SK-N-MC (cell line): ENCODE measurements at regions not wholly inside any gene's neighbourhood (a gene's known extent, or its start where the extent isn't known, plus 50 kb on each side); places are given as distances from the start of the nearest gene placed in this dataset.

ENCODE experiments used
- DNase-seq: peaks from one replicate; pipeline ENCODE4 v3.0.0-alpha.2; 2011; ENCODE audit warnings: low read depth, low spot score
- H3K27ac ChIP-seq: fragments of 200-600 bp; sonication (generic); 2 replicates; pipeline ENCODE4 v1.5.1; 2016; ENCODE audit warnings: mixed run types
- H3K36me3 ChIP-seq: fragments of 200-600 bp; sonication (generic); 2 replicates; pipeline ENCODE4 v1.6.1; 2017; ENCODE audit warnings: antibody characterized with exemption, low read length, mixed read lengths; ENCODE audit not compliant: insufficient read depth
- H3K4me3 ChIP-seq: fragments of 200-600 bp; sonication (generic); 2 replicates; pipeline ENCODE4 v1.5.1; 2016
- H3K9ac ChIP-seq: fragments of 200-600 bp; sonication (generic); 2 replicates; pipeline ENCODE4 v1.8.0; 2017; ENCODE audit warnings: mixed run types, mixed read lengths; ENCODE audit not compliant: insufficient read length
- H3K9me3 ChIP-seq: fragments of 200-600 bp; sonication (generic); 2 replicates; pipeline ENCODE4 v1.6.1; 2017; ENCODE audit warnings: low read depth, mild to moderate bottlenecking, antibody characterized with exemption, low read length, moderate library complexity, mixed read lengths
- EZH2 ChIP-seq: fragments of 200-600 bp; sonication (generic); IDR thresholded peaks from one replicate; pipeline ENCODE4 v1.6.1; 2017; ENCODE audit warnings: antibody characterized with exemption
- FOXP2 ChIP-seq: optimal IDR thresholded peaks from 2 replicates; pipeline ENCODE3; 2011; ENCODE audit warnings: mild to moderate bottlenecking, moderate library complexity; ENCODE audit not compliant: insufficient read depth; ENCODE audit errors: extremely low read length, control extremely low read depth
- POLR2AphosphoS5 ChIP-seq: IDR thresholded peaks from 2 replicates; pipeline ENCODE4 v1.6.1; 2012; ENCODE audit warnings: mild to moderate bottlenecking, low read depth, low read length, borderline replicate concordance

DNA sequence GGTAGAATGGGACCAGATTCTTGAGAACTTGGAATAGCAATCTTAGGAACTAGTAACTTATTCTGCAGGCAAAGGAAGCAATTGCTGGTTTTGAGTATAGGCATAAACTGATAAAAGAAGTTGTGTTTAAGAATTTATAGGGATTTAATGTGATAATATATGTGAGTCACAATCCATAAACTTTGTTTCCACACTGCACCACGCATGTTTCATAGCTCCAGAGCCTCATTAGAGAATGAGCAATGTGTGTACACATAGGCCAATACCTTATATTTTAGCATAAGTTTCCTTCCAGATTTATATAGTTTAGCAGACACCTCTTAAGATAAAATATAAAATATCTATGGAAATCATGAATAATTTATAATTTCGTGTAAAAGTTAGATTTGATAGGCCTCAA is 175.5 kb upstream of the SEMA3A start:
- Histone ChIP-seq H3K9ac (no peak overlapping the region), H3K36me3 (no peaks in the 10 kb centered on the region), H3K4me3 (no peak overlapping the region), H3K27ac (no peak overlapping the region), H3K9me3 (no peaks in the 10 kb centered on the region)
- DNase-seq: no peak
- TF ChIP-seq EZH2 (no peak), FOXP2 (no peak)

DNA sequence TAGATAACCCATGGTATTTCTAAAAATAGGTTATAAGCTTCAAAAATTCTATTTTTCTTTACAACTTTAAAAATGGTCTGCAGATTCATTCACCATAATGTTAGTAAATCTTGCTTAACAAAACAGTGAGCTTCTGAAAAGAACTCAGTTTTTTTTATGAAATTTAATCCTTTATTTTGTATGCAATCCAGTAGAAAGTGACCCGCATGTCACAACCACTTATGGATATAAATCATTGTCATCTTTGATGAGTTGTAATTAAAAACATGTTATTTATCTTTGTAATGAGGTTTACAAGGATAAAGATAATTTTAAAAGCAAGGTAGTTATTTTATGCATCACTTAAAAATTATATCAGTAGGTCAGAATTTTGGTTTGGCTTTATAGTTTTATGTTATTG is 173.5 kb upstream of the SEMA3A start:
- Histone ChIP-seq H3K9me3 (no peaks in the 10 kb centered on the region), H3K9ac (no peak overlapping the region), H3K4me3 (no peak overlapping the region), H3K27ac (no peak overlapping the region), H3K36me3 (no peaks in the 10 kb centered on the region)
- DNase-seq: no peak
- TF ChIP-seq FOXP2: no peak
- TF ChIP-seq EZH2: no peak
- TF ChIP-seq POLR2AphosphoS5: no peak

DNA sequence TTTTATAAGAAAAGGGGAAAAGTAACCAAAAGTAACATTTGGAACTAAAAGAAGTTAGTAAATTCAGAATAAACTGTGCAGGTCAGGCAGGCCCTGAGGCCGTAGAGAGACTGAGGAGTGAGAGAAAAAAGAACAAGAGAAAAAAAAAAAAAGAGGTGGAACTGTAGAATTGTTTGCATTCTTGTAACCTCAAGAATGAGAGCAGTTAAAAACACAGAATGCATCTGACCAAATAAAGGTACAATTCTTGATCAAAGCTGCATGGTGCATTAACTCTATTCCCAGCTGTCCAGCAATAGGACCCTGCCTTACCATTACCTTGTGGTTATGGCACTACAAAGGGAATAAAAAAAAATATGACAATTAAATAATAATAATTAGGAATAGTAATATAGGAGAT is 170.1 kb upstream of the SEMA3A start:
- DNase-seq: no peak
- TF ChIP-seq FOXP2 (no peak), POLR2AphosphoS5 (no peak), EZH2 (no peak)
- no peaks in the 10 kb centered on the region for H3K36me3 ChIP-seq

GRCh38 chr7:84363741-84364140 is 169.2 kb upstream of the SEMA3A start:
- Histone ChIP-seq H3K9me3 (no peaks in the 10 kb centered on the region), H3K36me3 (no peaks in the 10 kb centered on the region), H3K9ac (no peak overlapping the region), H3K27ac (no peak overlapping the region), H3K4me3 (no peak overlapping the region)
- DNase-seq: no peak
- TF ChIP-seq POLR2AphosphoS5 (no peak), EZH2 (no peak), FOXP2 (no peak)

More for the DNA sequence above, 170.1 kb upstream of the SEMA3A start:
- H3K9me3 ChIP-seq: no peaks in the 10 kb centered on the region
- H3K27ac ChIP-seq: no peak overlapping the region
- no peak overlapping the region for H3K9ac ChIP-seq
- H3K4me3 ChIP-seq: no peak overlapping the region

- no peak for DNase-seq
- no peak overlapping the region for H3K27ac ChIP-seq
- no peak overlapping the region for H3K9ac ChIP-seq
- no peaks in the 10 kb centered on the region for H3K36me3 ChIP-seq
- H3K9me3 ChIP-seq: no peaks in the 10 kb centered on the region
- TF ChIP-seq EZH2: no peak
- no peak for TF ChIP-seq FOXP2
- no peak for TF ChIP-seq POLR2AphosphoS5
- no peak overlapping the region for H3K4me3 ChIP-seq
Measured at GRCh38 chr7:84362828-84363227, 168.2 kb upstream of the SEMA3A start.

DNA sequence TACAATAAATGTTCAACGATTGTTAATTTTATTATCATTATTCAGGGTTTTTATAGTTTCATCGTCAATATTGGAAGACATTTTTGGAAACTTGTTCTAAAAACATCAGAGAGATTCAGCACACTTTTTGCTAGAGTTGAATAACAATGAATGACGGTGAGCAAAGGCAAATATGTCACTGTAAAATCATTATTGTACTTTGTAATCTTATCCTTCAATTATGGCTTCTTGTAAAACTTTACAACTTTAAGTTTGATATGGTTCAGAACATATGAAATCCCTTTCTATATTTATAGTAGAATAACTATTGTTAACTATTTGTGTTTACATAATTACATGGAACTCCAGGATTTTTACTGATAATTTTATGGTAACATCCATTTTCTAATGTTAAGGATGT is 167.8 kb upstream of the SEMA3A start:
- Histone ChIP-seq H3K27ac (no peak overlapping the region), H3K4me3 (no peak overlapping the region), H3K9ac (no peak overlapping the region), H3K36me3 (no peaks in the 10 kb centered on the region), H3K9me3 (no peaks in the 10 kb centered on the region)
- DNase-seq: no peak
- no peak for TF ChIP-seq FOXP2
- TF ChIP-seq POLR2AphosphoS5: no peak
- no peak for TF ChIP-seq EZH2

DNA sequence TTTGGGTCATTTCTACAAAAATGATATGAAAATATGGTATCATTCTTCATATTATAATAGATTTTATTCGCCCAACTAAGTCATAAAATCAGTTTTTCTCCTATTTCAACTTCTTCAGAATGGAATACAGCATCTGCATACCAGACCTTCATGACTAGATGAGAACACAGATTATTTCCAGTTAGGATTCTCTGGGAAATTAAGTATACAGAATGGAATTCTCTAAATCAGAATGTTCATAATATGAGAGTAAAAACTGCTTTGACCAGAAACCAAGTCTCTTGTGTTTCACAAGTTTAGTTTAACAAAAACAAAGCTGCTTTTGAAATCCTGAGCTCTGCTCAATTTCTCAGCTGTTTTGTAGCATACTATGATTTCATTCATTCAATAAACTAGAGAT is 160.3 kb upstream of the SEMA3A start:
- no peak for TF ChIP-seq FOXP2
- Histone ChIP-seq H3K27ac (no peak overlapping the region), H3K36me3 (no peaks in the 10 kb centered on the region), H3K4me3 (no peak overlapping the region), H3K9ac (no peak overlapping the region), H3K9me3 (no peaks in the 10 kb centered on the region)
- DNase-seq: no peak

GRCh38 chr7:84354030-84354429 is 159.4 kb upstream of the SEMA3A start:
- H3K27ac ChIP-seq: peak overlapping the region; percentile 43; the same call in 1 of the 2 replicates
- TF ChIP-seq EZH2: no peak

GRCh38 chr7:84339306-84339705 is 144.7 kb upstream of the SEMA3A start:
- no peaks in the 10 kb centered on the region for H3K36me3 ChIP-seq
- H3K4me3 ChIP-seq: no peak overlapping the region
- H3K9me3 ChIP-seq: no peaks in the 10 kb centered on the region
- no peak overlapping the region for H3K9ac ChIP-seq
- TF ChIP-seq FOXP2 (no peak), EZH2 (no peak), POLR2AphosphoS5 (no peak)
- no peak overlapping the region for H3K27ac ChIP-seq
- no peak for DNase-seq

More at GRCh38 chr7:84354030-84354429, 159.4 kb upstream of the SEMA3A start:
- H3K36me3 ChIP-seq: no peaks in the 10 kb centered on the region
- H3K4me3 ChIP-seq: no peak overlapping the region
- DNase-seq: no peak
- H3K9me3 ChIP-seq: no peaks in the 10 kb centered on the region
- H3K9ac ChIP-seq: no peak overlapping the region
